CD4-positive, alpha-beta T cell (primary cell): ENCODE measurements at regions not wholly inside any gene's neighbourhood (a gene's known extent, or its start where the extent isn't known, plus 50 kb on each side); places are given as distances from the start of the nearest gene placed in this dataset.

ENCODE experiments used
- ATAC-seq: fragments of 200-7000 bp; cut with Tn5 transposase; one replicate; pipeline ENCODE4 v1.10.0; 2022; ENCODE audit warnings: mild to moderate bottlenecking; ENCODE audit not compliant: poor library complexity
- CTCF ChIA-PET: fragments of 350-600 bp; sonication (Branson Sonifier 250); formaldehyde crosslinking; loops from one replicate; lab custom pipeline; 2021; ENCODE audit warnings: antibody characterized with exemption, inconsistent platforms; lab: Charles Lee
- POLR2A ChIA-PET: fragments of 350-600 bp; sonication (Branson Sonifier 250); formaldehyde crosslinking; loops from one replicate; lab custom pipeline; 2021; ENCODE audit warnings: antibody characterized with exemption, inconsistent platforms; lab: Charles Lee
- DNase-seq, 14 experiments: peaks; one replicate each; pipeline ENCODE4 v3.0.0-alpha.2; 2013 to 2020; ENCODE audit warnings: mixed read lengths in 2 of 14
- H3K27ac ChIP-seq, 2 donors: one replicate each; pipeline versions ENCODE4 v1.5.1 to v1.7.0; 2013; ENCODE audit warnings: low read length in 2 of 2, low read depth in 1 of 2, mild to moderate bottlenecking in 1 of 2
- H3K27me3 ChIP-seq, 2 experiments: 1 replicate in 1 of 2; 2 replicates in 1 of 2; pipeline versions ENCODE4 v1.6.1 to v1.7.0; 2013; ENCODE audit warnings: low read length in 2 of 2, control low read depth in 1 of 2, mild to moderate bottlenecking in 1 of 2, moderate library complexity in 1 of 2; ENCODE audit not compliant: insufficient read depth in 2 of 2, control insufficient read depth in 1 of 2
- H3K36me3 ChIP-seq: one replicate; pipeline ENCODE4 v1.6.1; 2013; ENCODE audit warnings: low read length, control low read depth; ENCODE audit not compliant: insufficient read depth
- H3K4me1 ChIP-seq: one replicate; pipeline ENCODE4 v1.6.1; 2013; ENCODE audit warnings: low read length, control low read depth; ENCODE audit not compliant: insufficient read depth
- H3K4me3 ChIP-seq: one replicate; pipeline ENCODE4 v1.5.1; 2013; ENCODE audit warnings: mild to moderate bottlenecking, low read length, moderate library complexity
- H3K9me3 ChIP-seq, 2 experiments: 1 replicate in 1 of 2; 2 replicates in 1 of 2; pipeline versions ENCODE4 v1.6.1 to v1.7.0; 2013; ENCODE audit warnings: low read length in 2 of 2, mild to moderate bottlenecking in 2 of 2, control low read depth in 1 of 2, moderate library complexity in 1 of 2; ENCODE audit not compliant: control insufficient read depth in 1 of 2, insufficient read depth in 1 of 2
- H3K27ac Mint-ChIP-seq: one replicate; pipeline ENCODE4 v1.8.0; 2020; ENCODE audit warnings: mixed read lengths
- H3K27me3 Mint-ChIP-seq: one replicate; pipeline ENCODE4 v1.8.0; 2021; ENCODE audit warnings: mixed read lengths
- H3K36me3 Mint-ChIP-seq: one replicate; pipeline ENCODE4 v1.8.0; 2021; ENCODE audit warnings: low read depth, mixed read lengths
- H3K4me1 Mint-ChIP-seq: one replicate; pipeline ENCODE4 v1.8.0; 2021; ENCODE audit warnings: low read depth, mixed read lengths
- H3K4me3 Mint-ChIP-seq: one replicate; pipeline ENCODE4 v1.8.0; 2020; ENCODE audit warnings: mild to moderate bottlenecking, mixed read lengths
- H3K9me3 Mint-ChIP-seq: one replicate; pipeline ENCODE4 v1.8.0; 2020; ENCODE audit warnings: mixed read lengths
- intact Hi-C, 2 experiments: fragments of 100-400 bp; cut with DNase I in 1 of 2; cut with micrococcal nuclease in 1 of 2; formaldehyde crosslinking; loops; one replicate each; pipeline versions ENCODE4 v1.15.1 to v1.9.0; 2023 to 2025; cut with DNase I, micrococcal nuclease
- TF ChIP-seq, protein P1 (sequence below): fragments of 200-600 bp; IDR thresholded peaks from one replicate; pipeline ENCODE4 v1.8.0; 2022; ENCODE audit warnings: antibody characterized with exemption, mild to moderate bottlenecking

DNA sequence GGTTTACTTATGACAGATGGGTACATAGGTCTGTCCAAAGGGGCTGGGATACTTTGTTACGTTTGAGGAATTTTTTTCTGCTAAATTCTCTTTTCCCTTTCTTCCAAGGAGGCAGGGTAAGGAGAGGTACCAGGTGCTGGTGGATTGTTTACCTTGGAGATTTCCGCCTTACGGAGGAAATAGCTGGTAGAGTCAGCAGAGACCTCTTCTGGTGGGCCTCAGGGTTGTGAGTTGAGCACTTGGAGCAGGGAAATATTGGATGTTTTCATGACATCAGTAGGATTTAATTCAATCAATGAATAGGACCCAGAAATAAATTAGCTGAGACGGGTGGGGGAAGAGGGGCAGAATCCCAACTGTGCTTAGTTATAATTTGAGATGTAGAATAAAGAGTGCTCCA, 60.0 kb upstream of the TAF11L2 start:
- Histone ChIP-seq H3K9me3 (peaks cover 0 to under 1% of the 10 kb centered on the region in 2 experiments), H3K27me3 (no peaks in the 10 kb centered on the region), H3K27ac (no peak overlapping the region)

DNA sequence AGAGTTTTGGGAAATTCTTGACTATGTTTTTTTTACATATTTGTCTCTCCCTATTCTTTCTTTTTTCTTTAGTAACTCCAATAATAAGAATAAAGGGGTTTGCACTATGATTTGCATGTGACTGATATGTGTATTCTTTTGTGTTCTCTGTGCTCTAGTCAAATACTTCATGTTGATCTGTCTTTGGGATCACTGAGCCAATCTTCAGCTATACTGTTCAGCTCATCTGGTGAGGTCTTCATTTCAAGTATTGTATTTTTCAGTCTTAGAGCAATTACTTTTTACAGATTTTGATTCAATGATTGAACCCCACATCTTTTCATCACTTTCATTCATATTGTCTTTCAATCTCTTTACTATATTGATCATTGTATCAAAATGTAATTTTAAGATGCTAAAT, 58.1 kb upstream of the TAF11L2 start:
- H3K4me3 Mint-ChIP-seq: no peak overlapping the region
- intact Hi-C loops: no loop called here
- no peak overlapping the region for H3K27ac ChIP-seq
- peaks cover 10% of the 10 kb centered on the region for H3K9me3 Mint-ChIP-seq
- peaks cover 0 to 5% of the 10 kb centered on the region in 2 experiments for H3K9me3 ChIP-seq
- no peaks in the 10 kb centered on the region for H3K27me3 ChIP-seq
- DNase-seq: no peak
- H3K27ac Mint-ChIP-seq: no peak overlapping the region
- no peaks in the 10 kb centered on the region for H3K27me3 Mint-ChIP-seq
- no peak for ATAC-seq
- TF ChIP-seq, protein P1, sequence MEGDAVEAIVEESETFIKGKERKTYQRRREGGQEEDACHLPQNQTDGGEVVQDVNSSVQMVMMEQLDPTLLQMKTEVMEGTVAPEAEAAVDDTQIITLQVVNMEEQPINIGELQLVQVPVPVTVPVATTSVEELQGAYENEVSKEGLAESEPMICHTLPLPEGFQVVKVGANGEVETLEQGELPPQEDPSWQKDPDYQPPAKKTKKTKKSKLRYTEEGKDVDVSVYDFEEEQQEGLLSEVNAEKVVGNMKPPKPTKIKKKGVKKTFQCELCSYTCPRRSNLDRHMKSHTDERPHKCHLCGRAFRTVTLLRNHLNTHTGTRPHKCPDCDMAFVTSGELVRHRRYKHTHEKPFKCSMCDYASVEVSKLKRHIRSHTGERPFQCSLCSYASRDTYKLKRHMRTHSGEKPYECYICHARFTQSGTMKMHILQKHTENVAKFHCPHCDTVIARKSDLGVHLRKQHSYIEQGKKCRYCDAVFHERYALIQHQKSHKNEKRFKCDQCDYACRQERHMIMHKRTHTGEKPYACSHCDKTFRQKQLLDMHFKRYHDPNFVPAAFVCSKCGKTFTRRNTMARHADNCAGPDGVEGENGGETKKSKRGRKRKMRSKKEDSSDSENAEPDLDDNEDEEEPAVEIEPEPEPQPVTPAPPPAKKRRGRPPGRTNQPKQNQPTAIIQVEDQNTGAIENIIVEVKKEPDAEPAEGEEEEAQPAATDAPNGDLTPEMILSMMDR: no peak
- no peaks in the 10 kb centered on the region for H3K4me1 ChIP-seq
- ChIA-PET POLR2A (no interaction called here), CTCF (no interaction called here)
- no peaks in the 10 kb centered on the region for H3K4me1 Mint-ChIP-seq
- H3K36me3 ChIP-seq: no peaks in the 10 kb centered on the region
- no peak overlapping the region for H3K4me3 ChIP-seq
- H3K36me3 Mint-ChIP-seq: no peaks in the 10 kb centered on the region

More for the DNA sequence above, 60.0 kb upstream of the TAF11L2 start:
- TF ChIP-seq, protein P1: no peak
- no peaks in the 10 kb centered on the region for H3K27me3 Mint-ChIP-seq
- Histone ChIP-seq H3K36me3 (no peaks in the 10 kb centered on the region), H3K4me1 (no peaks in the 10 kb centered on the region), H3K4me3 (no peak overlapping the region)
- DNase-seq: no peak
- no peaks in the 10 kb centered on the region for H3K36me3 Mint-ChIP-seq
- no peak for ATAC-seq
- H3K27ac Mint-ChIP-seq: no peak overlapping the region
- no peaks in the 10 kb centered on the region for H3K4me1 Mint-ChIP-seq
- H3K9me3 Mint-ChIP-seq: peaks cover 10% of the 10 kb centered on the region
- POLR2A ChIA-PET: no interaction called here
- CTCF ChIA-PET: no interaction called here
- intact Hi-C loops: no loop called here
- no peak overlapping the region for H3K4me3 Mint-ChIP-seq

DNA sequence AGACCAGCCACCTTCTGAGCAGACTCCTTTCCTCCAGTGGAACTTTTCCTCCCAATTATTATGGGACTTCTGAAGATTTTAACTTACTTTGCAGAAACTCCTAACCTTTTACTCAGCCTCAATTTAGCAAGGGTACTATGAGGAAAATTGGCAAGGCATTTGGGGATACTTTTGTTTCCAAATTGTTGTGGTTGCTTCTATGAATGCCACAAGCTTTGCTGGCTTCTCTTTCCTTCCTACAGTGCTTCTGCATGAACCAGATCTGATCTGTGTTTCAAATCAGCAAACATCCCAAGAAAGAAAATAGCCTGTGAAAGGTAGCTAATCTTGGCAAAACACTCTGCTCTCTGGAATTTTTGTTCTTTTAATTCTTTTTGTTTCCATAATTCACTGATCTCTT, 57.3 kb upstream of the TAF11L2 start:
- POLR2A ChIA-PET: no interaction called here
- ATAC-seq: no peak
- no peaks in the 10 kb centered on the region for H3K4me1 ChIP-seq

More for the DNA sequence above, 57.3 kb upstream of the TAF11L2 start:
- peaks cover 10% of the 10 kb centered on the region for H3K9me3 Mint-ChIP-seq
- CTCF ChIA-PET: no interaction called here
- Histone ChIP-seq H3K4me3 (no peak overlapping the region), H3K27me3 (no peaks in the 10 kb centered on the region), H3K27ac (no peak overlapping the region), H3K9me3 (peaks cover 0 to 5% of the 10 kb centered on the region in 2 experiments), H3K36me3 (no peaks in the 10 kb centered on the region)
- no peak overlapping the region for H3K27ac Mint-ChIP-seq
- intact Hi-C loops: no loop called here
- H3K27me3 Mint-ChIP-seq: no peaks in the 10 kb centered on the region
- DNase-seq: no peak
- TF ChIP-seq, protein P1: no peak
- H3K4me3 Mint-ChIP-seq: no peak overlapping the region
- no peaks in the 10 kb centered on the region for H3K36me3 Mint-ChIP-seq
- H3K4me1 Mint-ChIP-seq: no peaks in the 10 kb centered on the region
